Muscle layer of colon (tissue), 2 donors: ENCODE measurements at regions not wholly inside any gene's neighbourhood (a gene's known extent, or its start where the extent isn't known, plus 50 kb on each side); places are given as distances from the start of the nearest gene placed in this dataset.

Source experiments
- H3K27ac ChIP-seq: one replicate; pipeline ENCODE4 v1.7.0; 2013; ENCODE audit warnings: low read depth, mild to moderate bottlenecking, low read length, moderate library complexity
- H3K27me3 ChIP-seq, 2 donors: one replicate each; pipeline ENCODE4 v1.7.0; 2013; ENCODE audit warnings: low read length in 2 of 2, mild to moderate bottlenecking in 2 of 2; ENCODE audit not compliant: insufficient read depth in 2 of 2, control insufficient read depth in 1 of 2
- H3K36me3 ChIP-seq: one replicate; pipeline ENCODE4 v1.7.0; 2013; ENCODE audit warnings: mild to moderate bottlenecking, low read length; ENCODE audit not compliant: insufficient read depth
- H3K4me1 ChIP-seq: one replicate; pipeline ENCODE4 v1.7.0; 2013; ENCODE audit warnings: mild to moderate bottlenecking, low read length; ENCODE audit not compliant: insufficient read depth
- H3K4me3 ChIP-seq, 2 donors: one replicate each; pipeline ENCODE4 v1.7.0; 2013; ENCODE audit warnings: low read length in 2 of 2, low read depth in 1 of 2, mild to moderate bottlenecking in 1 of 2, moderate library complexity in 1 of 2
- H3K9ac ChIP-seq: one replicate; pipeline ENCODE4 v1.7.0; 2013; ENCODE audit warnings: low read length
- H3K9me3 ChIP-seq: one replicate; pipeline ENCODE4 v1.7.0; 2013; ENCODE audit warnings: mild to moderate bottlenecking, low read length
- donor health status: abdominal sarcoma.
- donor health status: Adenocarcinoma of cecum.

- H3K9ac ChIP-seq: no peak overlapping the region
- no peaks in the 10 kb centered on the region for H3K9me3 ChIP-seq
- H3K27ac ChIP-seq: no peak overlapping the region
- H3K27me3 ChIP-seq: no peaks in the 10 kb centered on the region
- no peaks in the 10 kb centered on the region for H3K36me3 ChIP-seq
- H3K4me3 ChIP-seq: no peak overlapping the region
- no peaks in the 10 kb centered on the region for H3K4me1 ChIP-seq
These were observed 294.6 kb downstream of the PTTG2 start for GRCh38 chr4:38254825-38255224.

- no peaks in the 10 kb centered on the region for H3K4me1 ChIP-seq
- H3K27ac ChIP-seq: no peak overlapping the region
- H3K4me3 ChIP-seq: no peak overlapping the region
- no peaks in the 10 kb centered on the region for H3K9me3 ChIP-seq
- no peak overlapping the region for H3K9ac ChIP-seq
- no peaks in the 10 kb centered on the region for H3K36me3 ChIP-seq
- H3K27me3 ChIP-seq: no peaks in the 10 kb centered on the region
These were observed 295.4 kb downstream of the PTTG2 start for GRCh38 chr4:38255572-38255971.

DNA sequence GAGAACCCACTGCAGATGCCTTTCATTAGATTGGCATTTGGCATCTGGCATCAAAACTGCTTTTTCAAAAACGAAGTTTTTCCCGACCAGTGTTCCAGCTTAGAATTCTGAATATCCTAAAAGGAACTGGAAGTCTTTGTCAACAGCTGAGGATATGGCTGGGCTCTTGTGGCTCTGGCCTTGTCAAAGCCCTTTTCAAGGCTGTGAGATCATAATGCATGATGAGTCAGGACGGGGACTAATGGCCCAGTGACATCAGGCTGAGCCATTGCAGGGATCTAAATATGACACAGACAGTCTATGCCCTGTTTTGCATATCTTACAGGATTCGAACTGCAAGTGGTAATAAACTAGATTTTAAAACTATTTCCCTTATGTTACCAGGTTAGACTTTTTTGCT is 306.4 kb downstream of the PTTG2 start:
- no peak overlapping the region for H3K27ac ChIP-seq

GRCh38 chr4:38268108-38268820 is 308.1 kb downstream of the PTTG2 start:
- H3K27me3 ChIP-seq: no peaks in the 10 kb centered on the region
- H3K27ac ChIP-seq: no peak overlapping the region
- no peak overlapping the region for H3K9ac ChIP-seq
- H3K36me3 ChIP-seq: no peaks in the 10 kb centered on the region
- H3K9me3 ChIP-seq: no peaks in the 10 kb centered on the region
- H3K4me3 ChIP-seq: no peak overlapping the region
- H3K4me1 ChIP-seq: no peaks in the 10 kb centered on the region

More for the DNA sequence above, 306.4 kb downstream of the PTTG2 start:
- Histone ChIP-seq H3K36me3 (no peaks in the 10 kb centered on the region), H3K9ac (no peak overlapping the region), H3K4me1 (no peaks in the 10 kb centered on the region), H3K4me3 (no peak overlapping the region), H3K9me3 (no peaks in the 10 kb centered on the region), H3K27me3 (no peaks in the 10 kb centered on the region)

DNA sequence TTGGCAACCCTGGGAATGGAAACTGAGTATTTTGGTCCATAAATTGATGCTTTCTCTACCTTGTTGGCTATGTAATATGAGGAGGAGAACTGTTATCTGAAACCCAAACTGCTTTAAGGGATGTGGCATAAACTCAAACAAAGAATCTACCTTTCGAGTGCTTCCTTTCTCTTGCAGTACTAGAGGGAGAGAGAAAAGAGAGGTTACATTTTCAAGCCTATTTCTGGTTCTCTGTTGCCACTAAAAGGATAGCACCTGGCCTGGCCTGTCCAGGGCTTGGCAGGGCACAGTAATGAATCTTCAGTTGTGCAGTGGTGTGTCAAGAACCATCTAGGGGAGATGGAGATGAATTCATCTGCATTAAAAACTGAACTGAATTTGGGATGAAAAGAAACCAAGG is 308.6 kb downstream of the PTTG2 start:
- no peak overlapping the region for H3K9ac ChIP-seq
- H3K36me3 ChIP-seq: no peaks in the 10 kb centered on the region
- no peak overlapping the region for H3K27ac ChIP-seq
- H3K27me3 ChIP-seq: no peaks in the 10 kb centered on the region
- no peaks in the 10 kb centered on the region for H3K4me1 ChIP-seq
- H3K4me3 ChIP-seq: no peak overlapping the region
- no peaks in the 10 kb centered on the region for H3K9me3 ChIP-seq

GRCh38 chr4:38273407-38273806 is 313.2 kb downstream of the PTTG2 start:
- Histone ChIP-seq H3K36me3 (no peaks in the 10 kb centered on the region), H3K27ac (no peak overlapping the region), H3K9ac (no peak overlapping the region), H3K27me3 (no peaks in the 10 kb centered on the region), H3K4me3 (no peak overlapping the region), H3K4me1 (no peaks in the 10 kb centered on the region), H3K9me3 (no peaks in the 10 kb centered on the region)

DNA sequence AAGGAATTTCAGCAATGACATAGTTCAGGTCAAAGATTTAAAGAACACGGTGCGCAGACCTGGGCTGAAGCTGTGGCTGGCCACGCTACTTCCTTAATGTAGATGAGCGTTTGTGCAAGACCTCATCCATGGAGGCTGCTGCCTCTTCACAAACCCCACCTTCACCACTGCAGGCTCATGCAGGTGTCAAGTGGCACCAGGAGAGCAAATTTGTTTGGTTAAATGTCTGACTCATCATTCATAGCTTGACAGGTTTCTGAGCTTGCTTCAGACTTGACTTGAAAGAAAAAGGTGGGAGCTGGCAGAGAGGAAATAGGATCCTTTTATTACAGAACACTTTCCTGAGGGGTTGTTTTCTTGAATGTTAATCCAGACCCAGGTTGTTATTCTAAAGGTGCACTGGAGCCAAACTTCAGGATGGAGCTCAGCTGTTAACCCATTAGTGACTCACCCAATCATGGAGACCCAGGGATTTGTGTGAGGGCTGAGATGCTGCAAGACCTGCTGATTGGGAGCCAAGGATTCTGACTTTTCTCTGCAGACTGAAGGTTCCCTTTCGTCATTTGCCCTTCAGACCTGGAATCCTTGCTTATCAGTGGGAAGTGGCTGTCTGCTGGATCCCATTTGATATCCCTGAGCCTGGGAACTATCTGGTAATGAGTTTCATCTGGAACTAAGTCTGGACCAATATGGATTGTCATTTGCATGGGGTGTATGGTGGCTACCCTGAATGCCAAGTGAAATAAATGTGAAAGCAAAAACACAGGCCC is 315.3 kb downstream of the PTTG2 start:
- Histone ChIP-seq H3K9me3 (no peaks in the 10 kb centered on the region), H3K27ac (no peak overlapping the region), H3K27me3 (no peaks in the 10 kb centered on the region), H3K4me1 (no peaks in the 10 kb centered on the region), H3K36me3 (no peaks in the 10 kb centered on the region), H3K9ac (no peak overlapping the region), H3K4me3 (no peak overlapping the region)

DNA sequence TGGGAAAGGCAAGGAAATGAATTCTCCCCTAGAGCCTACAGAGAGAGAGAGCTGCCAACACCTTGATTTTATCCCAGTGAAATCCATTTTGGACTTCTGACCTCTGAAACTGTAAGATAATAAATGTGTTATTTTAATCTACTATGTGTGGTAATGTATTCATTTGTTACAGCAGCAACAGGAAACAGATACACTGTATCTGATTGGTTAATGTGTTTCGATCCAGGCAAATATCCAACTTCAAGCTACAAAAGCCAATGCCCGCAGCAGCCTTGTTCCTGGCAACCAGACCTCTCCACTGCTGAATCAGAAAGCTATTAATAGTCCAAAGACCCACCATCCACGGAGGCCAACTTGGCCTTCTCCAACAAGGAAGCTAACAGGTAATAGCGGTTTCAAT is 318.1 kb downstream of the PTTG2 start:
- no peak overlapping the region for H3K4me3 ChIP-seq

GRCh38 chr4:38279077-38279476 is 318.9 kb downstream of the PTTG2 start:
- H3K27ac ChIP-seq: no peak overlapping the region
- H3K4me1 ChIP-seq: peaks cover 13% of the 10 kb centered on the region
- no peaks in the 10 kb centered on the region for H3K36me3 ChIP-seq
- H3K9ac ChIP-seq: no peak overlapping the region
- H3K4me3 ChIP-seq: no peak overlapping the region
- H3K27me3 ChIP-seq: no peaks in the 10 kb centered on the region
- no peaks in the 10 kb centered on the region for H3K9me3 ChIP-seq

More for the DNA sequence above, 318.1 kb downstream of the PTTG2 start:
- Histone ChIP-seq H3K9ac (no peak overlapping the region), H3K9me3 (no peaks in the 10 kb centered on the region), H3K27me3 (no peaks in the 10 kb centered on the region), H3K27ac (no peak overlapping the region), H3K36me3 (no peaks in the 10 kb centered on the region), H3K4me1 (peaks cover 13% of the 10 kb centered on the region)

DNA sequence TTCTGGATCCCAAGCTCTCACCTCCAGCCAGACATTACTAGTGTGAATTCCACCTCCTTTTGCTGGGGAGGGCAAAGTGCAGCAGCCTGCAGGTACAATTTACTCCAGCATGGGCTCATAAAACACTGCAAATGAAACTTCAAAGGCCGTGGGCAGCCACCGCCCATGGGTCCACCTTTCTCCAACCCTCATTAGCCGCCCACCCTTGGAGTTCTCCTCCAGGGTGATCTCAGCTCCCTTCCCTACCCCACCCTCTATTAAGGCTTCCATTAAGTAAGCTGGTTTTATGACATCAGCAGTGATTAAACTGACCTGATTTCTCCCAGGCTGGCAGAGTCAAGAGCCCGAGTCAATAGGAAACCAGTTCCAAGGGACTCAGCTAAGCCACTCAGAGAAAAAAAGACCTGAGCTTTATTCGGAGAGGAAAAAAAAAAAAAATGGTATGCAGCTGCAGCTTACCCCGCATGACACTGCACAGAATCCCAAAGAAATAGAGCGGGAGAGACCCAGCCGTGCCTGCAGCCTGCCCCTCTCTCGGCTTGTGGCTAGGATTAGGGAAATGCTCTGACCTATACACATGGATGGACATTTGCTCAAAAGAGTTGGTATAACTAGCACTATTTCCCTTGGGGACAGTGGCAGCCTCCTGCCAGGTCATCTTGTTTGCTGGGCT is 319.6 kb downstream of the PTTG2 start:
- H3K4me1 ChIP-seq: peaks cover 13% of the 10 kb centered on the region
- H3K9ac ChIP-seq: no peak overlapping the region
- no peak overlapping the region for H3K4me3 ChIP-seq
- no peaks in the 10 kb centered on the region for H3K9me3 ChIP-seq
- H3K36me3 ChIP-seq: no peaks in the 10 kb centered on the region
- H3K27me3 ChIP-seq: no peaks in the 10 kb centered on the region
- no peak overlapping the region for H3K27ac ChIP-seq

DNA sequence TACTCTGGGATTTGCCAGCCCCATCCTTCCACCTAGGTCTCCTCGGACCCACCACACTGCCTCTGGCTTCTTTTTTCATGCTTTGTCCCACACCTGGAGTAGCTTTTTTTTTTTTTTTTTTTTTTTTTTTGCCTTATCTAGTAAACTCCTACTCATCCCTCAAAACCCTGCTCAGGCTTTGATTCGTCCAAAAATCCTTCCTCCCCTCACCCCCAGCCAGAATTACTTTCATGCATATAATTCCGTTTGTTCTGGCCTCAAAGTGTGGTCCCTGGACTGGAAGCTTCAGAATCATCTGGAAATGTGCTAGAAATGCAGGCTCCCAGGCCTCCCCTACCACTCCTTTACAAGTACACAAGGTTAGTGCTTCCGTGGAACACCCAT is 320.1 kb downstream of the PTTG2 start:
- Histone ChIP-seq H3K27ac (no peak overlapping the region), H3K27me3 (no peaks in the 10 kb centered on the region), H3K4me1 (peaks cover 13% of the 10 kb centered on the region), H3K9me3 (no peaks in the 10 kb centered on the region), H3K9ac (no peak overlapping the region), H3K4me3 (no peak overlapping the region), H3K36me3 (no peaks in the 10 kb centered on the region)
